Limb (tissue), 2 donors: ENCODE measurements at regions not wholly inside any gene's neighbourhood (a gene's known extent, or its start where the extent isn't known, plus 50 kb on each side); places are given as distances from the start of the nearest gene placed in this dataset.
"Not testable (repeated sequence)": the region's sequence is repeated elsewhere in the genome, so short reads cannot be mapped to it uniquely, and the experiment has no call there.

Source experiments
- DNase-seq, 2 donors: peaks; one replicate each; pipeline ENCODE4 v3.0.0-alpha.2; 2016; ENCODE audit errors: extremely low spot score in 2 of 2

GRCh38 chr2:37758141-37758601 is 86.7 kb upstream of the CDC42EP3 start:
- DNase-seq: not testable (repeated sequence)

- DNase-seq: not testable (repeated sequence)
These were observed 88.5 kb upstream of the CDC42EP3 start for GRCh38 chr2:37759989-37760388.

- DNase-seq: no peak
These were observed 89.0 kb upstream of the CDC42EP3 start for GRCh38 chr2:37760471-37760870.

- DNase-seq: not testable (repeated sequence)
These were observed 90.8 kb upstream of the CDC42EP3 start for GRCh38 chr2:37762281-37762680.

- DNase-seq: no peak
These were observed 93.3 kb upstream of the CDC42EP3 start for GRCh38 chr2:37764739-37765138.

- DNase-seq: no peak
These were observed 94.7 kb upstream of the CDC42EP3 start for GRCh38 chr2:37766106-37766505.

- DNase-seq: no peak
These were observed 95.6 kb upstream of the CDC42EP3 start for GRCh38 chr2:37767046-37767445.

GRCh38 chr2:37767959-37768925 is 96.8 kb upstream of the CDC42EP3 start:
- DNase-seq: peak; percentile 45 to 58

- DNase-seq: no peak
These were observed 98.1 kb upstream of the CDC42EP3 start for GRCh38 chr2:37769551-37769950.

GRCh38 chr2:37770797-37771196 is 99.4 kb upstream of the CDC42EP3 start:
- no peak for DNase-seq

- DNase-seq: no peak
These were observed 100.2 kb upstream of the CDC42EP3 start for GRCh38 chr2:37771600-37772088.

GRCh38 chr2:37773371-37774130 is 102.1 kb upstream of the CDC42EP3 start:
- DNase-seq: no peak

- not testable (repeated sequence) for DNase-seq
These were observed 102.9 kb upstream of the CDC42EP3 start for GRCh38 chr2:37774171-37774944.

GRCh38 chr2:37774976-37775907 is 103.8 kb upstream of the CDC42EP3 start:
- DNase-seq: no peak

- no peak for DNase-seq
These were observed 104.4 kb upstream of the CDC42EP3 start for GRCh38 chr2:37775908-37776250.

- DNase-seq: no peak
These were observed 105.0 kb upstream of the CDC42EP3 start for GRCh38 chr2:37776487-37776886.

GRCh38 chr2:37779139-37779538 is 107.7 kb upstream of the CDC42EP3 start:
- no peak for DNase-seq

GRCh38 chr2:37779611-37780386 is 108.4 kb upstream of the CDC42EP3 start:
- no peak for DNase-seq

- no peak for DNase-seq
These were observed 108.9 kb upstream of the CDC42EP3 start for GRCh38 chr2:37780387-37780676.

- no peak for DNase-seq
These were observed 109.6 kb upstream of the CDC42EP3 start for GRCh38 chr2:37781028-37781427.
